GM12878 (cell line): ENCODE measurements at regions not wholly inside any gene's neighbourhood (a gene's known extent, or its start where the extent isn't known, plus 50 kb on each side); places are given as distances from the start of the nearest gene placed in this dataset.

ENCODE experiments used
- ATAC-seq: fragments of 200-7000 bp; cut with Tn5 transposase; 3 replicates; pipeline ENCODE4 v1.9.1; 2020; ENCODE audit warnings: mild to moderate bottlenecking, moderate library complexity
- BruUV-seq: library from RNA; stranded (reverse); fragments of 400-500 nt; replicated peaks from 2 replicates; lab custom pipeline; 2021; lab: Mats Ljungman, UMichigan
- CTCF ChIA-PET: fragments of 300-600 bp; sonication (Branson Sonifier 250); formaldehyde crosslinking; extraction: SDS; loops from one replicate; lab custom pipeline; 2021; ENCODE audit warnings: inconsistent platforms; lab: Yijun Ruan, JAX
- POLR2A ChIA-PET: fragments of 350-600 bp; formaldehyde crosslinking; extraction: SDS; loops from one replicate; lab custom pipeline; 2021; ENCODE audit warnings: inconsistent platforms; lab: Charles Lee
- RAD21 ChIA-PET: fragments of 300-600 bp; sonication (Branson Sonifier 250); formaldehyde crosslinking; loops from one replicate; lab custom pipeline; 2023; ENCODE audit warnings: antibody characterized with exemption; ENCODE audit not compliant: unreplicated experiment; lab: Charles Lee
- SMC1A ChIA-PET: fragments of 300-600 bp; sonication (Branson Sonifier 250); formaldehyde crosslinking; loops from one replicate; lab custom pipeline; 2023; ENCODE audit not compliant: unreplicated experiment, uncharacterized antibody; lab: Charles Lee
- DNase-seq: peaks from one replicate; pipeline ENCODE4 v3.0.0-alpha.2; 2011; ENCODE audit warnings: low read depth, low spot score
- FAIRE-seq: peaks from 3 replicates; lab custom pipeline; 2011; peaks lifted over from hg19 to GRCh38; lab: Jason Lieb, UNC
- H2AFZ ChIP-seq: 2 replicates; pipeline ENCODE4 v1.6.0; 2011; ENCODE audit warnings: low read depth, low read length, control low read depth; ENCODE audit not compliant: control insufficient read depth
- H3K27ac ChIP-seq: 2 replicates; pipeline ENCODE4 v1.5.1; 2011; ENCODE audit warnings: control low read depth; ENCODE audit not compliant: control insufficient read depth, insufficient read depth
- H3K27me3 ChIP-seq, 2 experiments: replicated peaks in 1 of 2; 2 replicates each; pipeline versions ENCODE4 v1.6.0 to v1.6.1; 2011; ENCODE audit warnings: low read length in 1 of 2; ENCODE audit not compliant: control insufficient read depth in 2 of 2, insufficient read depth in 2 of 2
- H3K36me3 ChIP-seq, 2 experiments: 2 replicates each; pipeline ENCODE4 v1.5.1; 2011; ENCODE audit warnings: low read length in 1 of 2; ENCODE audit not compliant: control insufficient read depth in 2 of 2, insufficient read depth in 2 of 2
- H3K4me1 ChIP-seq: 2 replicates; pipeline ENCODE4 v1.6.1; 2011; ENCODE audit warnings: mild to moderate bottlenecking, low read length, moderate library complexity, mixed read lengths; ENCODE audit not compliant: control insufficient read depth, insufficient read depth
- H3K4me2 ChIP-seq: 2 replicates; pipeline ENCODE4 v1.6.0; 2011; ENCODE audit warnings: control low read depth; ENCODE audit not compliant: control insufficient read depth, insufficient read depth
- H3K4me3 ChIP-seq: fragments of 200-600 bp; sonication (generic); 2 replicates; pipeline ENCODE4 v1.5.1; 2016
- H3K79me2 ChIP-seq: 2 replicates; pipeline ENCODE4 v1.6.0; 2011; ENCODE audit warnings: low read length; ENCODE audit not compliant: control insufficient read depth, insufficient read depth
- H3K9ac ChIP-seq: 2 replicates; pipeline ENCODE4 v1.8.0; 2011; ENCODE audit warnings: low read length, control low read depth, mixed read lengths; ENCODE audit not compliant: control insufficient read depth, insufficient read depth
- H3K9me3 ChIP-seq: replicated peaks from 3 replicates; pipeline ENCODE4 v1.5.1; 2011; ENCODE audit warnings: mild to moderate bottlenecking, low read length; ENCODE audit not compliant: control insufficient read depth, insufficient read depth
- H4K20me1 ChIP-seq: 2 replicates; pipeline ENCODE4 v1.6.0; 2011; ENCODE audit not compliant: control insufficient read depth, insufficient read depth
- CBX3 ChIP-seq: fragments of 200-600 bp; sonication (generic); IDR thresholded peaks from 2 replicates; pipeline ENCODE4 v1.6.1; 2016; ENCODE audit warnings: low read depth, borderline replicate concordance
- EP300 ChIP-seq, 2 experiments: fragments of 150-350 bp in 1 of 2; IDR thresholded peaks; 2 replicates each; pipeline ENCODE4 v1.6.1; 2011 to 2012; ENCODE audit warnings: low read depth in 2 of 2, low read length in 2 of 2, borderline replicate concordance in 1 of 2, improper control_type of control experiment in 1 of 2, inconsistent platforms in 1 of 2; ENCODE audit not compliant: control insufficient read depth in 1 of 2
- SMAD1 ChIP-seq: fragments of 450-650 bp; IDR thresholded peaks from 2 replicates; pipeline ENCODE4 v1.6.1; 2018; ENCODE audit warnings: mild to moderate bottlenecking, low read depth; ENCODE audit not compliant: partially characterized antibody
- ZNF622 ChIP-seq: fragments of 450-650 bp; IDR thresholded peaks from 2 replicates; pipeline ENCODE4 v1.6.1; 2017; ENCODE audit warnings: mild to moderate bottlenecking, inconsistent platforms
- WGBS: methylation state at CpG from one replicate; pipeline ENCODE4 v1.1.6; 2016; ENCODE audit warnings: low lambda C conversion rate; ENCODE audit not compliant: insufficient replicate concordance, insufficient coverage; ENCODE audit errors: missing lambda C conversion rate; 5-methylcytosine and 5-hydroxymethylcytosine counted together
- in situ Hi-C: fragments of 300-500 bp; cut with MboI; formaldehyde crosslinking; loops from 9 replicates; pipeline ENCODE4 v1.14.3; 2018; ENCODE audit warnings: mixed read lengths
- intact Hi-C: fragments of 100-400 bp; cut with micrococcal nuclease; formaldehyde crosslinking; loops from one replicate; pipeline ENCODE4 v1.14.2; 2022; ENCODE audit not compliant: unreplicated experiment
- TF ChIP-seq, protein P1 (sequence below): fragments of 450-650 bp; IDR thresholded peaks from 2 replicates; pipeline ENCODE4 v1.6.1; 2017; ENCODE audit warnings: antibody characterized with exemption, mild to moderate bottlenecking, moderate library complexity
- TF ChIP-seq, protein P2 (sequence below): fragments of 450-650 bp; IDR thresholded peaks from 2 replicates; pipeline ENCODE4 v1.6.1; 2014; ENCODE audit warnings: mild to moderate bottlenecking
- TF ChIP-seq, protein P3 (sequence below): fragments of 450-650 bp; IDR thresholded peaks from 2 replicates; pipeline ENCODE4 v1.6.1; 2017; ENCODE audit warnings: borderline replicate concordance
- TF ChIP-seq, protein P4 (sequence below): IDR thresholded peaks from 2 replicates; pipeline ENCODE4 v1.6.1; 2012; ENCODE audit warnings: low read depth, low read length, improper control_type of control experiment

DNA sequence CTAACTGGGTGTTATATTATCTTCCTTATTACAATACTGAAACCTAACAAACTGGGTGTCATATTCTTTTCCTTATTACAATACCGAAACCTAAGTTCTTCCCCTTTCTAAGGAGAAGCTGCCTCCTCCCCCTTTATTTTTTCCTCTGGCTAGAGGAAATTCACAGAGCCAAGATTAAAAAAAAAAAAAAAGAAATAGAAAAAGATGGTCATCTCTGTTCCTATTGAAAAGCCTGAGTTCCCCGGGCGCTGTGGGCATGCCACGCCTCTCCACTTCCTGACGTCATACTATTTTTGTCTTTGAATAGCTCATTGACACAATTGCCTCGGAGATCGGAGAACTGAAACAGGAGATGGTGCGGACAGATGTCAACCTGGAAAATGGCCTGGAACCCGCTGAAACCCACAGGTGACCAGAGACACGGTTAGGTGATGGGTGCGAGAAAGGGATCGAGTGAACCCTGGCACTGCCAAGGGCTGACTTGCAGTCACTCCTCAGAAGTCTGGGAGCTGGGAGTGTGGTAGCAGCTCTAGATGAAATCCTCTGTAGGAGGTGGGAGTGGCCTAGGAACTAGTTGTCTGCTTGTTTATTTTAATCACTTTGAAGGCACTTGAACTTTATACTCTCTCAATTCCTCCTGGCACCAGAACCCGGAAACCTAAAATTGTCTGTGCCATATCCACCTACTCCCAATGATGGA, 82.2 kb upstream of the NAA20 start (continued):
- TF ChIP-seq, protein P1, sequence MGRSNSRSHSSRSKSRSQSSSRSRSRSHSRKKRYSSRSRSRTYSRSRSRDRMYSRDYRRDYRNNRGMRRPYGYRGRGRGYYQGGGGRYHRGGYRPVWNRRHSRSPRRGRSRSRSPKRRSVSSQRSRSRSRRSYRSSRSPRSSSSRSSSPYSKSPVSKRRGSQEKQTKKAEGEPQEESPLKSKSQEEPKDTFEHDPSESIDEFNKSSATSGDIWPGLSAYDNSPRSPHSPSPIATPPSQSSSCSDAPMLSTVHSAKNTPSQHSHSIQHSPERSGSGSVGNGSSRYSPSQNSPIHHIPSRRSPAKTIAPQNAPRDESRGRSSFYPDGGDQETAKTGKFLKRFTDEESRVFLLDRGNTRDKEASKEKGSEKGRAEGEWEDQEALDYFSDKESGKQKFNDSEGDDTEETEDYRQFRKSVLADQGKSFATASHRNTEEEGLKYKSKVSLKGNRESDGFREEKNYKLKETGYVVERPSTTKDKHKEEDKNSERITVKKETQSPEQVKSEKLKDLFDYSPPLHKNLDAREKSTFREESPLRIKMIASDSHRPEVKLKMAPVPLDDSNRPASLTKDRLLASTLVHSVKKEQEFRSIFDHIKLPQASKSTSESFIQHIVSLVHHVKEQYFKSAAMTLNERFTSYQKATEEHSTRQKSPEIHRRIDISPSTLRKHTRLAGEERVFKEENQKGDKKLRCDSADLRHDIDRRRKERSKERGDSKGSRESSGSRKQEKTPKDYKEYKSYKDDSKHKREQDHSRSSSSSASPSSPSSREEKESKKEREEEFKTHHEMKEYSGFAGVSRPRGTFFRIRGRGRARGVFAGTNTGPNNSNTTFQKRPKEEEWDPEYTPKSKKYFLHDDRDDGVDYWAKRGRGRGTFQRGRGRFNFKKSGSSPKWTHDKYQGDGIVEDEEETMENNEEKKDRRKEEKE: no peak
- TF ChIP-seq, protein P2, sequence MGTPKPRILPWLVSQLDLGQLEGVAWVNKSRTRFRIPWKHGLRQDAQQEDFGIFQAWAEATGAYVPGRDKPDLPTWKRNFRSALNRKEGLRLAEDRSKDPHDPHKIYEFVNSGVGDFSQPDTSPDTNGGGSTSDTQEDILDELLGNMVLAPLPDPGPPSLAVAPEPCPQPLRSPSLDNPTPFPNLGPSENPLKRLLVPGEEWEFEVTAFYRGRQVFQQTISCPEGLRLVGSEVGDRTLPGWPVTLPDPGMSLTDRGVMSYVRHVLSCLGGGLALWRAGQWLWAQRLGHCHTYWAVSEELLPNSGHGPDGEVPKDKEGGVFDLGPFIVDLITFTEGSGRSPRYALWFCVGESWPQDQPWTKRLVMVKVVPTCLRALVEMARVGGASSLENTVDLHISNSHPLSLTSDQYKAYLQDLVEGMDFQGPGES: no peak
- TF ChIP-seq, protein P3, sequence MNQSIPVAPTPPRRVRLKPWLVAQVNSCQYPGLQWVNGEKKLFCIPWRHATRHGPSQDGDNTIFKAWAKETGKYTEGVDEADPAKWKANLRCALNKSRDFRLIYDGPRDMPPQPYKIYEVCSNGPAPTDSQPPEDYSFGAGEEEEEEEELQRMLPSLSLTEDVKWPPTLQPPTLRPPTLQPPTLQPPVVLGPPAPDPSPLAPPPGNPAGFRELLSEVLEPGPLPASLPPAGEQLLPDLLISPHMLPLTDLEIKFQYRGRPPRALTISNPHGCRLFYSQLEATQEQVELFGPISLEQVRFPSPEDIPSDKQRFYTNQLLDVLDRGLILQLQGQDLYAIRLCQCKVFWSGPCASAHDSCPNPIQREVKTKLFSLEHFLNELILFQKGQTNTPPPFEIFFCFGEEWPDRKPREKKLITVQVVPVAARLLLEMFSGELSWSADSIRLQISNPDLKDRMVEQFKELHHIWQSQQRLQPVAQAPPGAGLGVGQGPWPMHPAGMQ: no peak
- no peak for TF ChIP-seq SMAD1
- TF ChIP-seq, all 136 proteins: peak for 18

DNA sequence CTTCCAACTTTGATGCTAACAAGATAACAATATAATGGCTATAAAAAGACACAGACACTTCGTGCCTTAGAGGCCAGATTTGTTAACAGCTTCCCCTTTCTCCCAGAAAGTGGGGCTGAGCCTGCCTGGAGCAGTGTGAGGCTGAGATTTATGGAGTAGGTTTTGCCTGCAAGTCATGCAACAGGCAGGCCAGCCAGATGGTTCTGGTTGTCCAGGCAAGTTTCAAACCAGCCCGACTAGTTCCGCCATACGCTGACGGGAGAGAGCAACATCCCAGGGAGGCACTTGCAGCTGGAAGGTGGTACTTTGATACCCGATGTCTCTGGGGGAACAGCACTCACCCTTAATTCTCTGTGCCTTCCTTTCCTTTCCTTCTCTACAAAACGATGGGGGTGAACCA, 81.3 kb upstream of the NAA20 start:
- ATAC-seq (no peak), FAIRE-seq (no peak), DNase-seq (no peak)
- H3K27ac ChIP-seq: no peak overlapping the region
- POLR2A ChIA-PET: interaction anchor here (1.2 to 1.7 kb wide), 3 partner anchors 18 to 114 kb away, joined by 3 to 11 read pairs (median 4); no protein-coding TSS in a partner anchor
- RAD21 ChIA-PET: interaction anchor here (0.9 to 5.2 kb wide), 3 partner anchors 12 to 19 kb away, joined by 3 to 51 read pairs (median 5); no protein-coding TSS in a partner anchor
- CTCF ChIA-PET: interaction anchor here (1.1 to 4.1 kb wide), 5 partner anchors 9 to 108 kb away, joined by 3 to 27 read pairs (median 8); no protein-coding TSS in a partner anchor
- 66% methylated on average over 7 of the region's 7 CpGs for WGBS
- H3K79me2 ChIP-seq: no peaks in the 10 kb centered on the region
- H3K4me2 ChIP-seq: no peak overlapping the region
- H3K27me3 ChIP-seq: no peaks in the 10 kb centered on the region
- intact Hi-C loops: loop anchor here (2.0 kb wide), 1 partner anchor 17 kb away; no protein-coding TSS in a partner anchor
- H3K4me1 ChIP-seq: peaks cover 23% of the 10 kb centered on the region
- in situ Hi-C loops: no loop called here
- no peak overlapping the region for H3K9ac ChIP-seq
- H3K9me3 ChIP-seq: no peaks in the 10 kb centered on the region
- no peak overlapping the region for H3K4me3 ChIP-seq
- SMC1A ChIA-PET: interaction anchor here (1.0 to 8.5 kb wide), 12 partner anchors 10 to 99 kb away, joined by 3 to 139 read pairs (median 7); no protein-coding TSS in a partner anchor
- H4K20me1 ChIP-seq: no peaks in the 10 kb centered on the region
- no peak overlapping the region for H2AFZ ChIP-seq
- TF ChIP-seq, protein P4, sequence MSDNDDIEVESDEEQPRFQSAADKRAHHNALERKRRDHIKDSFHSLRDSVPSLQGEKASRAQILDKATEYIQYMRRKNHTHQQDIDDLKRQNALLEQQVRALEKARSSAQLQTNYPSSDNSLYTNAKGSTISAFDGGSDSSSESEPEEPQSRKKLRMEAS: no peak
- no peak for TF ChIP-seq EP300 (IDR thresholded peaks at IDR 0.05; ENCODE audit: borderline replicate concordance in 1 of 2, control insufficient read depth in 1 of 2, low read depth in 2 of 2, low read length in 2 of 2)
- no peak for TF ChIP-seq ZNF622
- no peak for TF ChIP-seq CBX3
- no TSS peak for BruUV-seq
- no peaks in the 10 kb centered on the region for H3K36me3 ChIP-seq
